IMR-90 (cell line): ENCODE measurements at regions not wholly inside any gene's neighbourhood (a gene's known extent, or its start where the extent isn't known, plus 50 kb on each side); places are given as distances from the start of the nearest gene placed in this dataset.

ENCODE experiments used
- CEBPB ChIP-seq: IDR thresholded peaks from 2 replicates; pipeline ENCODE4 v1.6.1; 2012; ENCODE audit warnings: low read depth, low read length, improper control_type of control experiment
- CHD1 ChIP-seq: IDR thresholded peaks from 2 replicates; pipeline ENCODE4 v1.6.1; 2012; ENCODE audit warnings: low read depth, low read length, improper control_type of control experiment
- FOS ChIP-seq: fragments of 150-350 bp; IDR thresholded peaks from 2 replicates; pipeline ENCODE4 v1.6.1; 2016; ENCODE audit warnings: low read depth, low read length
- MAZ ChIP-seq: IDR thresholded peaks from 2 replicates; pipeline ENCODE4 v1.6.1; 2012; ENCODE audit warnings: low read depth, mild to moderate bottlenecking, low read length, improper control_type of control experiment, moderate library complexity, borderline replicate concordance
- MXI1 ChIP-seq: IDR thresholded peaks from 2 replicates; pipeline ENCODE4 v1.6.1; 2012; ENCODE audit warnings: low read depth, mild to moderate bottlenecking, low read length, moderate library complexity, borderline replicate concordance
- POLR2A ChIP-seq: IDR thresholded peaks from 2 replicates; pipeline ENCODE4 v1.6.1; 2012; ENCODE audit warnings: mild to moderate bottlenecking, low read depth, low read length
- RAD21 ChIP-seq: IDR thresholded peaks from 2 replicates; pipeline ENCODE4 v1.6.1; 2012; ENCODE audit warnings: low read length, improper control_type of control experiment
- RCOR1 ChIP-seq: IDR thresholded peaks from 2 replicates; pipeline ENCODE4 v1.6.1; 2012; ENCODE audit warnings: mild to moderate bottlenecking, low read length, improper control_type of control experiment; ENCODE audit not compliant: insufficient replicate concordance
- RFX5 ChIP-seq: IDR thresholded peaks from 2 replicates; pipeline ENCODE4 v1.8.0; 2012; ENCODE audit warnings: low read depth, mild to moderate bottlenecking, low read length, moderate library complexity
- SMC3 ChIP-seq: fragments of 150-350 bp; IDR thresholded peaks from 2 replicates; pipeline ENCODE4 v1.6.1; 2016; ENCODE audit warnings: low read depth, mild to moderate bottlenecking, antibody characterized with exemption, low read length, moderate library complexity
- USF2 ChIP-seq: fragments of 150-350 bp; IDR thresholded peaks from 2 replicates; pipeline ENCODE4 v1.6.1; 2017; ENCODE audit warnings: mild to moderate bottlenecking, antibody characterized with exemption, low read length, low read depth
- TF ChIP-seq, protein P1 (sequence below): conservative IDR thresholded peaks from 2 replicates; pipeline ENCODE4 v1.5.1; 2012; ENCODE audit warnings: mild to moderate bottlenecking, low read depth, low read length, improper control_type of control experiment

DNA sequence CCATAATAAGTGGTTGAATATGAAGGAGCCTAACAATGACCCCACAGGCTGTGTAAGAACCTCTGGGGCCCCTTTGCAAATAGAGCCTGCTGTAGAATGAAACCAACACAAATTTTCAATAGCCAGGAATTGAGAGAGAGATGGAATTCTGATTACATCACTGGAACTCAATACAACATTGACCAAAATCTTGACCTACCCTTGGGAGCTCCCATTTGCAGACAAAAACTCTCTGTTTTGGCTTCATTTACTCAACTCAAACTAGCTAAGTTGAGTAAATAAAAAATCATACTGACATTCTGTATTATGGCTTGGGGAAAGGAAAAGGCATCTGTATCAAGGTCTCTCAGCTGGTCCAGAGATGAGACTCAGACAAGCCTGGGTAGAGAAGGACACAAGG lies 91.0 kb downstream of the TBX3 start:
- TF ChIP-seq POLR2A (no peak), MAZ (no peak), FOS (no peak), RFX5 (no peak), SMC3 (no peak), RCOR1 (no peak), USF2 (no peak), RAD21 (no peak), CHD1 (no peak), CEBPB (no peak), MXI1 (no peak)
- TF ChIP-seq, protein P1, sequence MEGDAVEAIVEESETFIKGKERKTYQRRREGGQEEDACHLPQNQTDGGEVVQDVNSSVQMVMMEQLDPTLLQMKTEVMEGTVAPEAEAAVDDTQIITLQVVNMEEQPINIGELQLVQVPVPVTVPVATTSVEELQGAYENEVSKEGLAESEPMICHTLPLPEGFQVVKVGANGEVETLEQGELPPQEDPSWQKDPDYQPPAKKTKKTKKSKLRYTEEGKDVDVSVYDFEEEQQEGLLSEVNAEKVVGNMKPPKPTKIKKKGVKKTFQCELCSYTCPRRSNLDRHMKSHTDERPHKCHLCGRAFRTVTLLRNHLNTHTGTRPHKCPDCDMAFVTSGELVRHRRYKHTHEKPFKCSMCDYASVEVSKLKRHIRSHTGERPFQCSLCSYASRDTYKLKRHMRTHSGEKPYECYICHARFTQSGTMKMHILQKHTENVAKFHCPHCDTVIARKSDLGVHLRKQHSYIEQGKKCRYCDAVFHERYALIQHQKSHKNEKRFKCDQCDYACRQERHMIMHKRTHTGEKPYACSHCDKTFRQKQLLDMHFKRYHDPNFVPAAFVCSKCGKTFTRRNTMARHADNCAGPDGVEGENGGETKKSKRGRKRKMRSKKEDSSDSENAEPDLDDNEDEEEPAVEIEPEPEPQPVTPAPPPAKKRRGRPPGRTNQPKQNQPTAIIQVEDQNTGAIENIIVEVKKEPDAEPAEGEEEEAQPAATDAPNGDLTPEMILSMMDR = no peak
